A549 (cell line): ENCODE measurements at regions not wholly inside any gene's neighbourhood (a gene's known extent, or its start where the extent isn't known, plus 50 kb on each side); places are given as distances from the start of the nearest gene placed in this dataset.

Experiments
- ATAC-seq, 2 experiments: fragments of 200-7000 bp in 1 of 2; fragments of >200 bp in 1 of 2; cut with Nextera tagmentation in 1 of 2; cut with Tn5 transposase in 1 of 2; 3 replicates each; pipeline versions ENCODE4 v1.8.0 to v1.9.1; 2018 to 2020; ENCODE audit warnings: mild to moderate bottlenecking in 1 of 2, moderate library complexity in 1 of 2
- CTCF ChIA-PET: fragments of 300-600 bp; sonication (Branson Sonifier 250); formaldehyde crosslinking; extraction: SDS; loops from one replicate; lab custom pipeline; 2021; ENCODE audit warnings: antibody characterized with exemption, inconsistent platforms; lab: Yijun Ruan, JAX
- POLR2A ChIA-PET: fragments of 350-600 bp; formaldehyde crosslinking; extraction: SDS; loops from one replicate; lab custom pipeline; 2021; ENCODE audit warnings: antibody characterized with exemption, inconsistent platforms; lab: Yijun Ruan, JAX
- DNase-seq, 2 experiments: peaks; one replicate each; pipeline versions ENCODE4 v3.0.0 to v3.0.0-alpha.2; 2011 to 2016; ENCODE audit warnings: low read depth in 1 of 2, low spot score in 1 of 2
- FAIRE-seq: peaks from 2 replicates; lab custom pipeline; 2011; peaks lifted over from hg19 to GRCh38; lab: Jason Lieb, UNC
- H3K27ac ChIP-seq, 2 experiments: fragments of >200 bp; sonication (Bioruptor Twin); formaldehyde crosslinking; 3 replicates each; pipeline ENCODE4 v1.5.1; 2016 to 2017
- H3K4me1 ChIP-seq: fragments of >200 bp; sonication (Bioruptor Twin); formaldehyde crosslinking; 3 replicates; pipeline ENCODE4 v1.6.1; 2016
- H3K4me2 ChIP-seq: fragments of >200 bp; sonication (Bioruptor Twin); formaldehyde crosslinking; 3 replicates; pipeline ENCODE4 v1.6.1; 2016
- H3K4me3 ChIP-seq: fragments of >200 bp; sonication (Bioruptor Twin); formaldehyde crosslinking; 3 replicates; pipeline ENCODE4 v1.5.1; 2016
- H3K9me3 ChIP-seq: fragments of >200 bp; sonication (Bioruptor Twin); formaldehyde crosslinking; 3 replicates; pipeline ENCODE4 v1.6.1; 2016
- CBX8 ChIP-seq: fragments of 200-600 bp; sonication (generic); IDR thresholded peaks from 2 replicates; pipeline ENCODE4 v1.6.1; 2016
- CHD2 ChIP-seq: fragments of 150-350 bp; IDR thresholded peaks from 2 replicates; pipeline ENCODE4 v1.6.1; 2014; ENCODE audit warnings: low read length; ENCODE audit not compliant: partially characterized antibody
- EHF ChIP-seq: fragments of 250-450 bp; sonication (Bioruptor Pico); IDR thresholded peaks from 2 replicates; pipeline ENCODE4 v1.5.0; 2020; ENCODE audit warnings: mild to moderate bottlenecking
- FOSL2 ChIP-seq, 2 experiments: fragments of 450-650 bp in 1 of 2; fragments of >200 bp in 1 of 2; sonication (Bioruptor Twin) in 1 of 2; formaldehyde crosslinking; IDR thresholded peaks; 2 replicates each; pipeline versions ENCODE4 v1.5.0 to v1.6.1; 2016 to 2020; ENCODE audit warnings: mild to moderate bottlenecking in 1 of 2, moderate library complexity in 1 of 2
- FOXS1 ChIP-seq: fragments of 250-450 bp; sonication (Bioruptor Pico); IDR thresholded peaks from 2 replicates; pipeline ENCODE4 v1.5.0; 2020; ENCODE audit warnings: mild to moderate bottlenecking, moderate library complexity
- GATA3 ChIP-seq: IDR thresholded peaks from 2 replicates; pipeline ENCODE4 v1.6.1; 2012; ENCODE audit warnings: borderline replicate concordance
- HEYL ChIP-seq: fragments of 250-450 bp; sonication (Bioruptor Pico); IDR thresholded peaks from 2 replicates; pipeline ENCODE4 v1.8.0; 2021; ENCODE audit warnings: mild to moderate bottlenecking, moderate library complexity
- HOXB13 ChIP-seq: fragments of 250-450 bp; sonication (Bioruptor Pico); IDR thresholded peaks from 2 replicates; pipeline ENCODE4 v1.5.0; 2020; ENCODE audit warnings: low read depth, mild to moderate bottlenecking, moderate library complexity
- HOXB5 ChIP-seq: fragments of 250-450 bp; sonication (Bioruptor Pico); IDR thresholded peaks from 2 replicates; pipeline ENCODE4 v1.5.0; 2020; ENCODE audit warnings: mild to moderate bottlenecking, moderate library complexity
- KDM1A ChIP-seq: fragments of 200-600 bp; sonication (generic); IDR thresholded peaks from 2 replicates; pipeline ENCODE4 v1.6.1; 2016; ENCODE audit warnings: low read depth, mild to moderate bottlenecking
- MAFK ChIP-seq: fragments of 450-650 bp; IDR thresholded peaks from 2 replicates; pipeline ENCODE4 v1.6.1; 2014; ENCODE audit not compliant: partially characterized antibody
- MAZ ChIP-seq: fragments of 150-350 bp; IDR thresholded peaks from 2 replicates; pipeline ENCODE4 v1.6.1; 2014; ENCODE audit warnings: antibody characterized with exemption, low read depth, low read length, borderline replicate concordance
- MYC ChIP-seq: IDR thresholded peaks from 2 replicates; pipeline ENCODE4 v1.6.1; 2012; ENCODE audit warnings: mild to moderate bottlenecking, inconsistent platforms, low read length, improper control_type of control experiment, borderline replicate concordance
- NFE2L2 ChIP-seq: fragments of 150-350 bp; conservative IDR thresholded peaks from 2 replicates; pipeline ENCODE4 v1.6.1; 2014; ENCODE audit warnings: low read length
- NPAS2 ChIP-seq: fragments of 250-450 bp; sonication (Bioruptor Pico); IDR thresholded peaks from 2 replicates; pipeline ENCODE4 v1.8.0; 2022; ENCODE audit warnings: mild to moderate bottlenecking, moderate library complexity, borderline replicate concordance
- PHF8 ChIP-seq: fragments of 200-600 bp; sonication (generic); IDR thresholded peaks from 2 replicates; pipeline ENCODE4 v1.6.1; 2016; ENCODE audit warnings: low read depth, mild to moderate bottlenecking, antibody characterized with exemption, moderate library complexity, borderline replicate concordance
- POLR2A ChIP-seq: IDR thresholded peaks from 2 replicates; pipeline ENCODE4 v1.6.1; 2012; ENCODE audit warnings: mild to moderate bottlenecking, low read length
- POLR2AphosphoS2 ChIP-seq: conservative IDR thresholded peaks from 2 replicates; pipeline ENCODE4 v1.6.1; 2012; ENCODE audit warnings: low read length, improper control_type of control experiment, inconsistent platforms
- RAD21 ChIP-seq, 2 experiments: fragments of >200 bp in 1 of 2; sonication (Bioruptor Twin) in 1 of 2; formaldehyde crosslinking in 1 of 2; IDR thresholded peaks in 1 of 2; conservative IDR thresholded peaks in 1 of 2; 2 replicates in 1 of 2; 3 replicates in 1 of 2; pipeline ENCODE4 v1.6.1; 2012 to 2018; ENCODE audit warnings: inconsistent platforms in 1 of 2
- RCOR1 ChIP-seq: fragments of 150-350 bp; IDR thresholded peaks from 2 replicates; pipeline ENCODE4 v1.6.1; 2014; ENCODE audit warnings: antibody characterized with exemption, low read length, low read depth
- RFX5 ChIP-seq: fragments of 450-650 bp; IDR thresholded peaks from 2 replicates; pipeline ENCODE4 v1.7.1; 2014; ENCODE audit warnings: antibody characterized with exemption, mild to moderate bottlenecking, moderate library complexity
- RNF2 ChIP-seq: fragments of 200-600 bp; sonication (generic); IDR thresholded peaks from 2 replicates; pipeline ENCODE4 v1.6.1; 2016; ENCODE audit warnings: low read depth, mild to moderate bottlenecking, antibody characterized with exemption, moderate library complexity, borderline replicate concordance
- SMC3 ChIP-seq: fragments of >200 bp; sonication (Bioruptor Twin); formaldehyde crosslinking; IDR thresholded peaks from 3 replicates; pipeline ENCODE4 v1.6.1; 2018; ENCODE audit warnings: inconsistent platforms
- SREBF2 ChIP-seq: fragments of 450-650 bp; IDR thresholded peaks from 2 replicates; pipeline ENCODE4 v1.6.1; 2014; ENCODE audit warnings: mild to moderate bottlenecking, moderate library complexity
- WGBS: methylation state at CpG from one replicate; pipeline ENCODE4 v1.1.6; 2017; ENCODE audit errors: missing lambda C conversion rate; 5-methylcytosine and 5-hydroxymethylcytosine counted together
- TF ChIP-seq, protein P1 (sequence below): fragments of >200 bp; sonication (Bioruptor Twin); formaldehyde crosslinking; IDR thresholded peaks from 3 replicates; pipeline ENCODE4 v1.6.1; 2016
- TF ChIP-seq, protein P2 (sequence below): fragments of 200-600 bp; sonication (generic); IDR thresholded peaks from 2 replicates; pipeline ENCODE4 v1.6.1; 2016; ENCODE audit warnings: antibody characterized with exemption, mild to moderate bottlenecking, moderate library complexity
- TF ChIP-seq, protein P3 (sequence below): fragments of >200 bp; sonication (Bioruptor Twin); formaldehyde crosslinking; IDR thresholded peaks from 3 replicates; pipeline ENCODE4 v1.5.1; 2016
- TF ChIP-seq, protein P4 (sequence below): IDR thresholded peaks from 2 replicates; pipeline ENCODE4 v1.6.1; 2012
- TF ChIP-seq, protein P5 (sequence below): IDR thresholded peaks from 2 replicates; pipeline ENCODE4 v1.6.1; 2012; ENCODE audit warnings: low read depth, borderline replicate concordance

DNA sequence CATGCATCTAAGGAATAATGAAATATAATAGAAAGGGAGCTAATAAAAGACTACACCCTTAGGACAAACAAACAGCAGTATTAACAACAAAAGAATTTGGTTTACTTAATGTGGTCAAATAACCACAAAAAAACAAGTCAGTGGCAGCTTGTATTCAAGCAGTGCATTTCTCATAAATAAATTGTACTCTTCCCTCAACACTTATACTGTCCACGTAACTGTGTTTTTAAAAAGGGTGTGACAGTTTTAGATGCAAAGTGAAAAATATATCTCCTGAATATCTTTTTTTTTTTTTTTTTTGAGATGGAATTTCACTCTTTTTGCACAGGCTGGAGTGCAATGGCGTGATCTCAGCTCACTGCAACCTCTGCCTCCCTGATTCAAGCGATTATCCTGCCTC, 698.2 kb upstream of the CADM2 start:
- TF ChIP-seq CBX8 = no peak
- TF ChIP-seq POLR2AphosphoS2 = no peak
- no peak for TF ChIP-seq MAFK
- TF ChIP-seq EHF (CRISPR knock-in tag) = no peak
- no peak for TF ChIP-seq NFE2L2
- no peak for TF ChIP-seq SREBF2
- TF ChIP-seq HOXB5 = no peak
- TF ChIP-seq HEYL = no peak
- no peak for TF ChIP-seq NPAS2
- TF ChIP-seq CHD2 = no peak
- no peak for TF ChIP-seq FOSL2 (IDR thresholded peaks at IDR 0.05)
- no peak for TF ChIP-seq FOSL2 (CRISPR knock-in tag; IDR thresholded peaks at IDR 0.05)
- no peak for TF ChIP-seq HOXB13 (CRISPR knock-in tag)
- no peak for TF ChIP-seq SMC3
- TF ChIP-seq RNF2 = no peak
- no peak for TF ChIP-seq POLR2A
- TF ChIP-seq, protein P1, sequence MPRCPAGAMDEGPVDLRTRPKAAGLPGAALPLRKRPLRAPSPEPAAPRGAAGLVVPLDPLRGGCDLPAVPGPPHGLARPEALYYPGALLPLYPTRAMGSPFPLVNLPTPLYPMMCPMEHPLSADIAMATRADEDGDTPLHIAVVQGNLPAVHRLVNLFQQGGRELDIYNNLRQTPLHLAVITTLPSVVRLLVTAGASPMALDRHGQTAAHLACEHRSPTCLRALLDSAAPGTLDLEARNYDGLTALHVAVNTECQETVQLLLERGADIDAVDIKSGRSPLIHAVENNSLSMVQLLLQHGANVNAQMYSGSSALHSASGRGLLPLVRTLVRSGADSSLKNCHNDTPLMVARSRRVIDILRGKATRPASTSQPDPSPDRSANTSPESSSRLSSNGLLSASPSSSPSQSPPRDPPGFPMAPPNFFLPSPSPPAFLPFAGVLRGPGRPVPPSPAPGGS = no peak
- no peak for TF ChIP-seq MYC
- Histone ChIP-seq H3K9me3 (no peaks in the 10 kb centered on the region), H3K4me3 (no peak overlapping the region), H3K4me2 (no peak overlapping the region), H3K4me1 (no peaks in the 10 kb centered on the region), H3K27ac (no peak overlapping the region)
- 14% methylated on average over 3 of the region's 3 CpGs for WGBS
- ChIA-PET POLR2A (no interaction called here), CTCF (no interaction called here)
- DNase-seq (no peak), FAIRE-seq (no peak), ATAC-seq (no peak)

DNA sequence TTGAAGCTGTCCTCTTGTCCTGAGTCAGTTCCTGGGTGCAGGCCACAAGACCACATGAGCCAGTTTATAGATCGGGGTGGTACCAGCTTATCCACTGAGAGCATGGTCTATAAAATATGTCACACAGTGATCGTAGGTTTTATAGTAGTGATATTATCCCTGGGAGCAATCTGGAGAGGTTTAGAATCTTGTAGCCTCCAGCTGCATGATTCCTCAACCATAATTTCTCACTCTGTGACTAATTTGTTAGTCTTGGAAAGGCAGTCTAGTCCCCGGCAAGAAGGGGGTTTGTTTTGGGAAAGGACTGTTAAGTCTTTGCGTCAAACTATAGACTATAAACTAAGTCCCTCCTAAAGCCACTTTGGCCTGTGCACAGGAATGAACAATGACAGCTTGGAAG, 693.0 kb upstream of the CADM2 start:
- H3K27ac ChIP-seq = no peak overlapping the region
- POLR2A ChIA-PET = no interaction called here
- no peak for FAIRE-seq
- 58% methylated on average over 4 of the region's 4 CpGs for WGBS
- CTCF ChIA-PET = no interaction called here
- TF ChIP-seq, protein P2, sequence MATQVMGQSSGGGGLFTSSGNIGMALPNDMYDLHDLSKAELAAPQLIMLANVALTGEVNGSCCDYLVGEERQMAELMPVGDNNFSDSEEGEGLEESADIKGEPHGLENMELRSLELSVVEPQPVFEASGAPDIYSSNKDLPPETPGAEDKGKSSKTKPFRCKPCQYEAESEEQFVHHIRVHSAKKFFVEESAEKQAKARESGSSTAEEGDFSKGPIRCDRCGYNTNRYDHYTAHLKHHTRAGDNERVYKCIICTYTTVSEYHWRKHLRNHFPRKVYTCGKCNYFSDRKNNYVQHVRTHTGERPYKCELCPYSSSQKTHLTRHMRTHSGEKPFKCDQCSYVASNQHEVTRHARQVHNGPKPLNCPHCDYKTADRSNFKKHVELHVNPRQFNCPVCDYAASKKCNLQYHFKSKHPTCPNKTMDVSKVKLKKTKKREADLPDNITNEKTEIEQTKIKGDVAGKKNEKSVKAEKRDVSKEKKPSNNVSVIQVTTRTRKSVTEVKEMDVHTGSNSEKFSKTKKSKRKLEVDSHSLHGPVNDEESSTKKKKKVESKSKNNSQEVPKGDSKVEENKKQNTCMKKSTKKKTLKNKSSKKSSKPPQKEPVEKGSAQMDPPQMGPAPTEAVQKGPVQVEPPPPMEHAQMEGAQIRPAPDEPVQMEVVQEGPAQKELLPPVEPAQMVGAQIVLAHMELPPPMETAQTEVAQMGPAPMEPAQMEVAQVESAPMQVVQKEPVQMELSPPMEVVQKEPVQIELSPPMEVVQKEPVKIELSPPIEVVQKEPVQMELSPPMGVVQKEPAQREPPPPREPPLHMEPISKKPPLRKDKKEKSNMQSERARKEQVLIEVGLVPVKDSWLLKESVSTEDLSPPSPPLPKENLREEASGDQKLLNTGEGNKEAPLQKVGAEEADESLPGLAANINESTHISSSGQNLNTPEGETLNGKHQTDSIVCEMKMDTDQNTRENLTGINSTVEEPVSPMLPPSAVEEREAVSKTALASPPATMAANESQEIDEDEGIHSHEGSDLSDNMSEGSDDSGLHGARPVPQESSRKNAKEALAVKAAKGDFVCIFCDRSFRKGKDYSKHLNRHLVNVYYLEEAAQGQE = no peak
- no peak for TF ChIP-seq RAD21 (conservative IDR thresholded peaks at IDR 0.05 in 1 of 2, IDR thresholded peaks at IDR 0.05 in 1 of 2)
- TF ChIP-seq MYC = no peak
- TF ChIP-seq FOXS1 (CRISPR knock-in tag) = no peak
- no peak for TF ChIP-seq CBX8
- TF ChIP-seq SMC3 = no peak
- no peak for TF ChIP-seq GATA3
- TF ChIP-seq RCOR1 = no peak
- TF ChIP-seq MAZ = no peak
- no peak for TF ChIP-seq EHF (CRISPR knock-in tag)
- TF ChIP-seq HOXB13 (CRISPR knock-in tag) = no peak
- TF ChIP-seq SREBF2 = no peak
- TF ChIP-seq, protein P3, sequence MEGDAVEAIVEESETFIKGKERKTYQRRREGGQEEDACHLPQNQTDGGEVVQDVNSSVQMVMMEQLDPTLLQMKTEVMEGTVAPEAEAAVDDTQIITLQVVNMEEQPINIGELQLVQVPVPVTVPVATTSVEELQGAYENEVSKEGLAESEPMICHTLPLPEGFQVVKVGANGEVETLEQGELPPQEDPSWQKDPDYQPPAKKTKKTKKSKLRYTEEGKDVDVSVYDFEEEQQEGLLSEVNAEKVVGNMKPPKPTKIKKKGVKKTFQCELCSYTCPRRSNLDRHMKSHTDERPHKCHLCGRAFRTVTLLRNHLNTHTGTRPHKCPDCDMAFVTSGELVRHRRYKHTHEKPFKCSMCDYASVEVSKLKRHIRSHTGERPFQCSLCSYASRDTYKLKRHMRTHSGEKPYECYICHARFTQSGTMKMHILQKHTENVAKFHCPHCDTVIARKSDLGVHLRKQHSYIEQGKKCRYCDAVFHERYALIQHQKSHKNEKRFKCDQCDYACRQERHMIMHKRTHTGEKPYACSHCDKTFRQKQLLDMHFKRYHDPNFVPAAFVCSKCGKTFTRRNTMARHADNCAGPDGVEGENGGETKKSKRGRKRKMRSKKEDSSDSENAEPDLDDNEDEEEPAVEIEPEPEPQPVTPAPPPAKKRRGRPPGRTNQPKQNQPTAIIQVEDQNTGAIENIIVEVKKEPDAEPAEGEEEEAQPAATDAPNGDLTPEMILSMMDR = no peak
- TF ChIP-seq, protein P4, sequence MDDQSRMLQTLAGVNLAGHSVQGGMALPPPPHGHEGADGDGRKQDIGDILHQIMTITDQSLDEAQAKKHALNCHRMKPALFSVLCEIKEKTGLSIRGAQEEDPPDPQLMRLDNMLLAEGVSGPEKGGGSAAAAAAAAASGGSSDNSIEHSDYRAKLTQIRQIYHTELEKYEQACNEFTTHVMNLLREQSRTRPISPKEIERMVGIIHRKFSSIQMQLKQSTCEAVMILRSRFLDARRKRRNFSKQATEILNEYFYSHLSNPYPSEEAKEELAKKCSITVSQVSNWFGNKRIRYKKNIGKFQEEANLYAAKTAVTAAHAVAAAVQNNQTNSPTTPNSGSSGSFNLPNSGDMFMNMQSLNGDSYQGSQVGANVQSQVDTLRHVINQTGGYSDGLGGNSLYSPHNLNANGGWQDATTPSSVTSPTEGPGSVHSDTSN = no peak
- no peak for TF ChIP-seq KDM1A
- TF ChIP-seq, protein P5, sequence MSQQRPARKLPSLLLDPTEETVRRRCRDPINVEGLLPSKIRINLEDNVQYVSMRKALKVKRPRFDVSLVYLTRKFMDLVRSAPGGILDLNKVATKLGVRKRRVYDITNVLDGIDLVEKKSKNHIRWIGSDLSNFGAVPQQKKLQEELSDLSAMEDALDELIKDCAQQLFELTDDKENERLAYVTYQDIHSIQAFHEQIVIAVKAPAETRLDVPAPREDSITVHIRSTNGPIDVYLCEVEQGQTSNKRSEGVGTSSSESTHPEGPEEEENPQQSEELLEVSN = no peak
- TF ChIP-seq RFX5 = no peak
- no peak for TF ChIP-seq CHD2
- TF ChIP-seq PHF8 = no peak
- TF ChIP-seq, all 56 proteins: peak for 0
- Histone ChIP-seq H3K9me3 (peaks cover 3% of the 10 kb centered on the region; the same call in 1 of the 3 replicates), H3K4me3 (no peak overlapping the region), H3K4me2 (no peak overlapping the region), H3K4me1 (no peaks in the 10 kb centered on the region)
- ATAC-seq = no peak
- no peak for DNase-seq
